ENCODE measurements at regions not wholly inside any gene's neighbourhood (a gene's known extent, or its start where the extent isn't known, plus 50 kb on each side); places are given as distances from the start of the nearest gene placed in this dataset.
"Not testable (repeated sequence)": the region's sequence is repeated elsewhere in the genome, so short reads cannot be mapped to it uniquely, and the experiment has no call there.

GRCh38 chr13:18236528-18236815, 945.2 kb downstream of the TUBA3C start:
- H3K27me3 Mint-ChIP-seq (ENCODE audit: insufficient read depth, low read depth) = peaks cover 6% of the 10 kb centered on the region
- TF ChIP-seq, protein P1, sequence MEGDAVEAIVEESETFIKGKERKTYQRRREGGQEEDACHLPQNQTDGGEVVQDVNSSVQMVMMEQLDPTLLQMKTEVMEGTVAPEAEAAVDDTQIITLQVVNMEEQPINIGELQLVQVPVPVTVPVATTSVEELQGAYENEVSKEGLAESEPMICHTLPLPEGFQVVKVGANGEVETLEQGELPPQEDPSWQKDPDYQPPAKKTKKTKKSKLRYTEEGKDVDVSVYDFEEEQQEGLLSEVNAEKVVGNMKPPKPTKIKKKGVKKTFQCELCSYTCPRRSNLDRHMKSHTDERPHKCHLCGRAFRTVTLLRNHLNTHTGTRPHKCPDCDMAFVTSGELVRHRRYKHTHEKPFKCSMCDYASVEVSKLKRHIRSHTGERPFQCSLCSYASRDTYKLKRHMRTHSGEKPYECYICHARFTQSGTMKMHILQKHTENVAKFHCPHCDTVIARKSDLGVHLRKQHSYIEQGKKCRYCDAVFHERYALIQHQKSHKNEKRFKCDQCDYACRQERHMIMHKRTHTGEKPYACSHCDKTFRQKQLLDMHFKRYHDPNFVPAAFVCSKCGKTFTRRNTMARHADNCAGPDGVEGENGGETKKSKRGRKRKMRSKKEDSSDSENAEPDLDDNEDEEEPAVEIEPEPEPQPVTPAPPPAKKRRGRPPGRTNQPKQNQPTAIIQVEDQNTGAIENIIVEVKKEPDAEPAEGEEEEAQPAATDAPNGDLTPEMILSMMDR (IDR thresholded peaks at IDR 0.05) = no peak
- TF ChIP-seq EZH2phosphoT487 (IDR thresholded peaks at IDR 0.05) (no peak), EZH2 (IDR thresholded peaks at IDR 0.05) (no peak)
- Histone ChIP-seq H4K20me1 (ENCODE audit: low read depth) (no peaks in the 10 kb centered on the region), H3K27ac (no peak overlapping the region), H3K36me3 (no peaks in the 10 kb centered on the region), H3K9me3 (ENCODE audit: low read depth) (peaks cover 6% of the 10 kb centered on the region), H3K4me1 (no peaks in the 10 kb centered on the region), H3K4me2 (no peak overlapping the region), H2AFZ (replicated peaks) (no peak overlapping the region), H3F3A (ENCODE audit: low read depth) (no peaks in the 10 kb centered on the region), H3K27me3 (no peaks in the 10 kb centered on the region), H3K79me2 (ENCODE audit: low read depth) (no peaks in the 10 kb centered on the region), H3K4me3 (no peak overlapping the region), H3K9ac (no peak overlapping the region)
- no peaks in the 10 kb centered on the region for H3K36me3 Mint-ChIP-seq
- H3K4me3 Mint-ChIP-seq = no peak overlapping the region
- peaks cover 32% of the 10 kb centered on the region for H3K9me3 Mint-ChIP-seq
- no peaks in the 10 kb centered on the region for H3K4me1 Mint-ChIP-seq
- no peak for DNase-seq (ENCODE audit: low spot score)
- no peak overlapping the region for H3K27ac Mint-ChIP-seq

DNA sequence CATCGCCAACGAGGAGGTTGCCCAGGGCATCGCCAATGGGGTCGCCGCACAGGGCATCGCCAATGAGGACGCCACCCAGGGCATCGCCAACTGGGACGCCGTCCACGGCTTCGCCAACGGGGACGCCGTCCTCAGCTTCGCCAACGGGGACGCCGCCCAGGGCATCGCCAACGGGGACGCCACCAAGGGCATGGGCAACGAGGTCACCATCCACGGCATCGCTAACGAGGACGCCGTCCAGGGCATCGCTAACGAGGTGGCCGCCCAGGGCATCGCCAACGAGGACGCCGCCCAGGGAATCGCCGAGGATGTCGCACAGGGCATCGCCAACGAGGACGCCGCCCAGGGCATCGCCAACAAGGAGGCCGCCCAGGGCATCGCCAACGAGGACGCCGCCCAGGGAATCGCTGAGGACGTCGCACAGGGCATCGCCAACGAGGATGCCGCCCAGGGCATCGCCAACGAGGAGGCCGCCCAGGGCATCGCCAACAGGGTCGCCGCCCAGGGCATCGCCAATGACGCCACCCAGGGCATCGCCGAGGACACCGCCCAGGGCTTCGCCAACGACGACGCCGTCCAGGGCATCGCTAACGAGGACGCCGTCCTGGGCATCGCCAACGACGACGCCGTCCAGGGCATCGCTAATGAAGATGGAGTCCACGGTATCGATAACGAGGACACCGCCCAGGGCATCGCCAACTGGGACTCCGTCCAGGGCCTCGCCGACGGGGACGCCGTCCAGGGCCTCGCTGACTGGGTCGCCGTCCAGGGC, 945.7 kb downstream of the TUBA3C start:
- TF ChIP-seq, protein P1 (IDR thresholded peaks at IDR 0.05) = no peak
- TF ChIP-seq EZH2 (IDR thresholded peaks at IDR 0.05) (no peak), EZH2phosphoT487 (IDR thresholded peaks at IDR 0.05) (no peak)
- Mint-ChIP-seq H3K27ac (no peak overlapping the region), H3K27me3 (ENCODE audit: insufficient read depth, low read depth) (peaks cover 5% of the 10 kb centered on the region), H3K9me3 (peaks cover 29% of the 10 kb centered on the region), H3K4me1 (no peaks in the 10 kb centered on the region), H3K4me3 (no peak overlapping the region), H3K36me3 (no peaks in the 10 kb centered on the region)
- no peaks in the 10 kb centered on the region for H3K36me3 ChIP-seq
- no peak overlapping the region for H3K4me3 ChIP-seq
- no peaks in the 10 kb centered on the region for H3K4me1 ChIP-seq
- H3K9me3 ChIP-seq (ENCODE audit: low read depth) = peaks cover 6% of the 10 kb centered on the region
- H4K20me1 ChIP-seq (ENCODE audit: low read depth) = no peaks in the 10 kb centered on the region
- no peaks in the 10 kb centered on the region for H3K27me3 ChIP-seq
- no peak overlapping the region for H2AFZ ChIP-seq (replicated peaks)
- no peaks in the 10 kb centered on the region for H3K79me2 ChIP-seq (ENCODE audit: low read depth)
- H3K27ac ChIP-seq = no peak overlapping the region
- no peak overlapping the region for H3K9ac ChIP-seq
- no peak for DNase-seq (ENCODE audit: low spot score)
- H3K4me2 ChIP-seq = no peak overlapping the region
- H3F3A ChIP-seq (ENCODE audit: low read depth) = no peaks in the 10 kb centered on the region

GRCh38 chr13:18235172-18235571, 946.5 kb downstream of the TUBA3C start:
- H2AFZ ChIP-seq (replicated peaks) = no peak overlapping the region
- H3K9me3 ChIP-seq (ENCODE audit: low read depth) = peaks cover 6% of the 10 kb centered on the region
- H3K4me3 Mint-ChIP-seq = no peak overlapping the region
- no peak overlapping the region for H3K4me3 ChIP-seq
- H3K27me3 Mint-ChIP-seq (ENCODE audit: insufficient read depth, low read depth) = peaks cover 2% of the 10 kb centered on the region
- no peaks in the 10 kb centered on the region for H3K27me3 ChIP-seq
- DNase-seq (ENCODE audit: low spot score) = no peak
- no peaks in the 10 kb centered on the region for H3F3A ChIP-seq (ENCODE audit: low read depth)
- H3K36me3 Mint-ChIP-seq = no peaks in the 10 kb centered on the region
- TF ChIP-seq EZH2 (IDR thresholded peaks at IDR 0.05) (no peak), EZH2phosphoT487 (IDR thresholded peaks at IDR 0.05) (no peak)
- TF ChIP-seq, protein P1 (IDR thresholded peaks at IDR 0.05) = no peak
- H3K4me1 Mint-ChIP-seq = no peaks in the 10 kb centered on the region
- peaks cover 34% of the 10 kb centered on the region for H3K9me3 Mint-ChIP-seq
- H3K4me1 ChIP-seq = no peaks in the 10 kb centered on the region
- no peak overlapping the region for H3K4me2 ChIP-seq
- no peaks in the 10 kb centered on the region for H3K79me2 ChIP-seq (ENCODE audit: low read depth)
- no peak overlapping the region for H3K27ac ChIP-seq
- H3K9ac ChIP-seq = no peak overlapping the region
- H4K20me1 ChIP-seq (ENCODE audit: low read depth) = no peaks in the 10 kb centered on the region
- H3K36me3 ChIP-seq = no peaks in the 10 kb centered on the region
- H3K27ac Mint-ChIP-seq = no peak overlapping the region

DNA sequence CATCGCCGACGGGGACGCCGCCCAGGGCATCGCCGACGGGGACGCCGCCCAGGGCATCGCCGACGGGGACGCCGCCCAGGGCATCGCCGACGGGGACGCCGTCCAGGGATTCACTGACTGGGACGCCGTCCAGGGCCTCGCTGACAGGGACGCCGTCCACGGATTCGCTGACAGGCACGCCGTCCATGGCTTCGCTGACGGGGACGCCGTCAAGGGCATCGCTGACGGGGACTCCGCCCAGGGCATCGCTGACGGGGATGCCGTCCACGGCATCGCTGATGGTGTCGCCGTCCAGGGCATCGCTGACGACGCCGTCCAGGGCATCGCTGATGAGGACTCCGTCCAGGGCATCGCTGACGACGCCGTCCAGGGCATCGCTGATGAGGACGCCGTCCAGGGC, 947.2 kb downstream of the TUBA3C start:
- not testable (repeated sequence) for DNase-seq (ENCODE audit: low spot score); H3K4me3 ChIP-seq; H3K27me3 ChIP-seq; H3K4me1 ChIP-seq; H3K9ac ChIP-seq; H3F3A ChIP-seq (ENCODE audit: low read depth); H3K27ac Mint-ChIP-seq; H3K4me1 Mint-ChIP-seq; H3K79me2 ChIP-seq (ENCODE audit: low read depth); H3K9me3 ChIP-seq (ENCODE audit: low read depth); H3K27me3 Mint-ChIP-seq (ENCODE audit: insufficient read depth, low read depth); H3K4me2 ChIP-seq; H3K4me3 Mint-ChIP-seq; H3K36me3 ChIP-seq; H4K20me1 ChIP-seq (ENCODE audit: low read depth); H3K36me3 Mint-ChIP-seq; H3K27ac ChIP-seq; H2AFZ ChIP-seq (replicated peaks)
- peaks cover 32% of the 10 kb centered on the region for H3K9me3 Mint-ChIP-seq

Data from neural progenitor cell (in vitro differentiated cells).